A673 (cell line): ENCODE measurements at regions not wholly inside any gene's neighbourhood (a gene's known extent, or its start where the extent isn't known, plus 50 kb on each side); places are given as distances from the start of the nearest gene placed in this dataset.

ENCODE experiments used
- EZH2 ChIP-seq: fragments of 200-600 bp; sonication (generic); IDR thresholded peaks from 2 replicates; pipeline ENCODE4 v1.6.1; 2017; ENCODE audit warnings: borderline replicate concordance, low read depth, mild to moderate bottlenecking, mixed read lengths, antibody characterized with exemption, low read length; ENCODE audit not compliant: poor library complexity, severe bottlenecking
- TF ChIP-seq, protein P1 (sequence below): fragments of 300-800, 200-600 bp; sonication (generic); conservative IDR thresholded peaks from 2 replicates; pipeline ENCODE4 v1.5.1; 2017; ENCODE audit warnings: low read depth, mild to moderate bottlenecking, antibody characterized with exemption, low read length, moderate library complexity, mixed read lengths

DNA sequence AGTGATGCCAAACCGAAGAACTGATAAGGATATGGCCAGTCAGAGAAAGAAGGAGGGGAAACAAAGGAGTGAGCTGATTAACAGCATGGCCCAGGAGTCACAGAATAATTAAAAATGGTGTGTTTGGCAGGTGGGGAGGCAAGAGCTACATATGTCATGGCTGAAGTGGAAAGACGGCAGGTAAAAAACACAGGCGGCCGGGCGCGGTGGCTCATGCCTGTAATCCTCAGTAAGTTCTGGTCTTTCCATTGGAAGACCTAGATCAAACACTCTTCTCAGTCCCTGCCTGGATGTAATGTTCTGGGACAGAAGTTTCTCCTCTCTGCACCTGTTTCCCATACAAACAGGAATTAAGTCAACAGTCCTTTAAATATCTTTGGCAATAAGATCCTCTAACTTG lies 503.9 kb downstream of the STIM2 start:
- TF ChIP-seq EZH2: no peak
- TF ChIP-seq, protein P1, sequence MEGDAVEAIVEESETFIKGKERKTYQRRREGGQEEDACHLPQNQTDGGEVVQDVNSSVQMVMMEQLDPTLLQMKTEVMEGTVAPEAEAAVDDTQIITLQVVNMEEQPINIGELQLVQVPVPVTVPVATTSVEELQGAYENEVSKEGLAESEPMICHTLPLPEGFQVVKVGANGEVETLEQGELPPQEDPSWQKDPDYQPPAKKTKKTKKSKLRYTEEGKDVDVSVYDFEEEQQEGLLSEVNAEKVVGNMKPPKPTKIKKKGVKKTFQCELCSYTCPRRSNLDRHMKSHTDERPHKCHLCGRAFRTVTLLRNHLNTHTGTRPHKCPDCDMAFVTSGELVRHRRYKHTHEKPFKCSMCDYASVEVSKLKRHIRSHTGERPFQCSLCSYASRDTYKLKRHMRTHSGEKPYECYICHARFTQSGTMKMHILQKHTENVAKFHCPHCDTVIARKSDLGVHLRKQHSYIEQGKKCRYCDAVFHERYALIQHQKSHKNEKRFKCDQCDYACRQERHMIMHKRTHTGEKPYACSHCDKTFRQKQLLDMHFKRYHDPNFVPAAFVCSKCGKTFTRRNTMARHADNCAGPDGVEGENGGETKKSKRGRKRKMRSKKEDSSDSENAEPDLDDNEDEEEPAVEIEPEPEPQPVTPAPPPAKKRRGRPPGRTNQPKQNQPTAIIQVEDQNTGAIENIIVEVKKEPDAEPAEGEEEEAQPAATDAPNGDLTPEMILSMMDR: no peak
